Neural crest cell (in vitro differentiated cells): ENCODE measurements at regions not wholly inside any gene's neighbourhood (a gene's known extent, or its start where the extent isn't known, plus 50 kb on each side); places are given as distances from the start of the nearest gene placed in this dataset.

Experiments used
- DNase-seq: peaks from one replicate; pipeline ENCODE4 v3.0.0; 2021; ENCODE audit warnings: low read depth, mixed read lengths, low spot score
- H3K27ac Mint-ChIP-seq: one replicate; pipeline ENCODE4 v1.8.0; 2021; ENCODE audit warnings: mild to moderate bottlenecking, mixed read lengths; ENCODE audit not compliant: unreplicated experiment
- H3K27me3 Mint-ChIP-seq: 2 replicates; pipeline ENCODE4 v1.8.0; 2021; ENCODE audit warnings: low read depth, mild to moderate bottlenecking, mixed read lengths
- H3K36me3 Mint-ChIP-seq: 2 replicates; pipeline ENCODE4 v1.8.0; 2021; ENCODE audit warnings: low read depth, mild to moderate bottlenecking, mixed read lengths
- H3K4me1 Mint-ChIP-seq: 2 replicates; pipeline ENCODE4 v1.8.0; 2021; ENCODE audit warnings: mixed read lengths
- H3K4me3 Mint-ChIP-seq: one replicate; pipeline ENCODE4 v1.8.0; 2021; ENCODE audit warnings: mild to moderate bottlenecking, mixed read lengths
- H3K9me3 Mint-ChIP-seq: 2 replicates; pipeline ENCODE4 v1.8.0; 2021; ENCODE audit warnings: mixed read lengths
- CTCF ChIP-seq: fragments of 200-600 bp; sonication (generic); conservative IDR thresholded peaks from 2 replicates; pipeline ENCODE4 v1.5.0; 2021; ENCODE audit warnings: antibody characterized with exemption, mild to moderate bottlenecking

- no peak overlapping the region for H3K4me3 Mint-ChIP-seq
- H3K4me1 Mint-ChIP-seq: peaks cover 4% of the 10 kb centered on the region
- no peaks in the 10 kb centered on the region for H3K36me3 Mint-ChIP-seq
- no peaks in the 10 kb centered on the region for H3K9me3 Mint-ChIP-seq
- H3K27me3 Mint-ChIP-seq: no peaks in the 10 kb centered on the region
- no peak overlapping the region for H3K27ac Mint-ChIP-seq
- no peak for DNase-seq
- no peak for TF ChIP-seq CTCF
These were observed 315.3 kb downstream of the BMPER start for GRCh38 chr7:34220506-34221185.

GRCh38 chr7:34222316-34222715 is 317.0 kb downstream of the BMPER start:
- Mint-ChIP-seq H3K27ac (no peak overlapping the region), H3K4me3 (no peak overlapping the region), H3K27me3 (no peaks in the 10 kb centered on the region), H3K36me3 (no peaks in the 10 kb centered on the region), H3K4me1 (peaks cover 4% of the 10 kb centered on the region), H3K9me3 (no peaks in the 10 kb centered on the region)
- no peak for TF ChIP-seq CTCF
- DNase-seq: no peak

- no peak overlapping the region for H3K4me3 Mint-ChIP-seq
- H3K27me3 Mint-ChIP-seq: no peaks in the 10 kb centered on the region
- H3K4me1 Mint-ChIP-seq: peaks cover 4% of the 10 kb centered on the region
- H3K9me3 Mint-ChIP-seq: no peaks in the 10 kb centered on the region
- H3K27ac Mint-ChIP-seq: no peak overlapping the region
- DNase-seq: no peak
- H3K36me3 Mint-ChIP-seq: no peaks in the 10 kb centered on the region
- TF ChIP-seq CTCF: no peak
These were observed 317.4 kb downstream of the BMPER start for GRCh38 chr7:34222722-34223121.

- Mint-ChIP-seq H3K4me1 (peaks cover 4% of the 10 kb centered on the region), H3K27me3 (no peaks in the 10 kb centered on the region), H3K36me3 (no peaks in the 10 kb centered on the region), H3K4me3 (no peak overlapping the region), H3K27ac (no peak overlapping the region), H3K9me3 (no peaks in the 10 kb centered on the region)
- no peak for DNase-seq
- no peak for TF ChIP-seq CTCF
These were observed 318.9 kb downstream of the BMPER start for GRCh38 chr7:34224281-34224680.

- DNase-seq: no peak
- Mint-ChIP-seq H3K9me3 (peaks cover 2% of the 10 kb centered on the region), H3K4me1 (peaks cover 4% of the 10 kb centered on the region)
These were observed 319.9 kb downstream of the BMPER start for GRCh38 chr7:34225193-34225592.

More at GRCh38 chr7:34225193-34225592, 319.9 kb downstream of the BMPER start:
- no peak for TF ChIP-seq CTCF
- no peaks in the 10 kb centered on the region for H3K36me3 Mint-ChIP-seq
- H3K4me3 Mint-ChIP-seq: no peak overlapping the region
- H3K27ac Mint-ChIP-seq: no peak overlapping the region
- H3K27me3 Mint-ChIP-seq: no peaks in the 10 kb centered on the region
